HG02870 (cell line): ENCODE measurements at regions not wholly inside any gene's neighbourhood (a gene's known extent, or its start where the extent isn't known, plus 50 kb on each side); places are given as distances from the start of the nearest gene placed in this dataset.

Source experiments
- ATAC-seq: cut with Tn5 transposase; IDR thresholded peaks from one replicate; pipeline ENCODE4 v1.9.1; 2021; ENCODE audit warnings: mild to moderate bottlenecking, moderate library complexity; ENCODE audit not compliant: unreplicated experiment

- ATAC-seq = no peak
Observed at GRCh38 chr10:20993830-20994527, 96.9 kb upstream of the NEBL start.

GRCh38 chr10:20993389-20993788 is 96.3 kb upstream of the NEBL start:
- ATAC-seq = no peak

DNA sequence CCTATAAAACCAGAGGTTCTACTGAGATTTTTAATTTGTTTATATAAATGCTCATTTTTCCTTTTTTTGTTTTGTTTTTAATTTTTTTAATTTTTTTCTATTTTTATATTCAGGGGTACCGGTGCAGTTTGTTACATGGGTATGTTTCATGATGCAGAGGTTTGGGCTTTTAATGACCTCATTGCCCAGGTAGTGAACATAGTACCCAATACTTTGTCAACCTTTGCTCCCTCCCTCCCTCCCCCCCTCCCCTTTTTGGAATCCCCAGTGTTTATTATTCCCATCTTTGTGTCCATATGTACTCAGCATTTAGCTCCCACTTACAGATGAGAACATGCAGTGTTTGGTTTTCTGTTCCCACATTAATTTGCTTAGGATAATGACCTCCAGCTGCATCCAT is 94.4 kb upstream of the NEBL start:
- no peak for ATAC-seq

- no peak for ATAC-seq
Observed at GRCh38 chr10:20990604-20991003, 93.5 kb upstream of the NEBL start.

- ATAC-seq = no peak
Observed at GRCh38 chr10:20988357-20988983, 91.4 kb upstream of the NEBL start.

- ATAC-seq = no peak
Observed at GRCh38 chr10:20986049-20986448, 88.9 kb upstream of the NEBL start.

DNA sequence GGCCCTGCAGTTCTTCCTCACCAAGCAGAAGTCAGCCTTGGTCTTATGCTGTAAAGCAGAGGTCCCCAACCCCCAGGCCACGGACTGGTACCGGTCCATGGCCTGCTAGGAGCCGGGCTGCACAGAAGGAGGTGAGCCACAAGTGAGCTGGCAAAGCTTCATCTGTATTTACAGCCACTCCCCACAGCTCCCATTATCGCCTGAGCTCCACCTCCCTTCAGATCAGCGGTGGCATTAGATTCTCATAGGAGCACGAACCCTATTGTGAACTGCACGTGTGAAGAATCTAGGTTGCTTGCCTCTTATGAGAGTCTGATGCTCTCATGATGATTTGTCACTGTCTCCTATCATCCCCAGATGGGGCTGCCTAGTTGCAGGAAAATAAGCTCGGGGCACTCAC is 87.6 kb upstream of the NEBL start:
- ATAC-seq = no peak

- no peak for ATAC-seq
Observed at GRCh38 chr10:20981419-20981953, 84.4 kb upstream of the NEBL start.

GRCh38 chr10:20978617-20979016 is 81.5 kb upstream of the NEBL start:
- ATAC-seq = no peak

- no peak for ATAC-seq
Observed at GRCh38 chr10:20977300-20977699, 80.2 kb upstream of the NEBL start.

- no peak for ATAC-seq
Observed at GRCh38 chr10:20976891-20977290, 79.8 kb upstream of the NEBL start.

GRCh38 chr10:20976390-20976789 is 79.3 kb upstream of the NEBL start:
- no peak for ATAC-seq

GRCh38 chr10:20975236-20975635 is 78.1 kb upstream of the NEBL start:
- no peak for ATAC-seq

GRCh38 chr10:20972925-20973324 is 75.8 kb upstream of the NEBL start:
- ATAC-seq = no peak

DNA sequence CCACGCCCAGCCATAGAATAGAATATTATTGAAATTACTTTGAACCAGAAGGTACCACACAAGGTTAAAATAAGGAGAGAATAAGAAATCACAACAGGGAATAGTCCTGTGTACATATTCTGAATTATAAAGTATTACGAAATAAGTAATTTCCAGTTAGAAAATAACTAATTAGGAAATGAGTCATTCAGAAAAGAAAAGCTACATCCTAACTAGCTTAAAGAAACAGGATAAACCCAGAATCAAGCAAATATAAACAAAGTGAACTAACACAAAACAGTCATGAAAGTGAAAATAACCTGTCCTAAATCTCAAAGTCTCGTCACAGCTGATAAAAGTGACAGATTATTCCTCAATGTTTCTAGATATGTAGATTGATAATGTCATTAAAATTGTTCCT is 74.8 kb upstream of the NEBL start:
- ATAC-seq = no peak

DNA sequence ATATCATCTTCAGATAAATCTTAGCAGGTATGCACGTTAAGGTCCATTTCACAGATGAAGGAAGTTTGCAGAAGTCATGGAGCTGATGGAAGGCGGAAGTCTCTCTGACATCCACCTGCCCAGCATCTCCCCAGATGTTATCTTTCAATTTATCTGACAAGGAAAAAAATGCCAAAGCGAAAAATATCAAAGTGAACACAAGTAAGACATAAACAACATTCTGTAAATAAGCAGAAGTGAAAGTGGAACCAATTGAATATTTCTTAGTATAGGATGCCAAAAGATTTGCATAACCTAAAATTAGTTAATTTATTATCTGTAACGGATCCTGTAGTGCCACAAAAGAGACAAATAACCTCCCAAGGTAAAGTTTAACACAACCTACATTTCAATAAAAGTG is 73.6 kb upstream of the NEBL start:
- peak; percentile 97 for ATAC-seq

- no peak for ATAC-seq
Observed at GRCh38 chr10:20970044-20970443, 72.9 kb upstream of the NEBL start.

DNA sequence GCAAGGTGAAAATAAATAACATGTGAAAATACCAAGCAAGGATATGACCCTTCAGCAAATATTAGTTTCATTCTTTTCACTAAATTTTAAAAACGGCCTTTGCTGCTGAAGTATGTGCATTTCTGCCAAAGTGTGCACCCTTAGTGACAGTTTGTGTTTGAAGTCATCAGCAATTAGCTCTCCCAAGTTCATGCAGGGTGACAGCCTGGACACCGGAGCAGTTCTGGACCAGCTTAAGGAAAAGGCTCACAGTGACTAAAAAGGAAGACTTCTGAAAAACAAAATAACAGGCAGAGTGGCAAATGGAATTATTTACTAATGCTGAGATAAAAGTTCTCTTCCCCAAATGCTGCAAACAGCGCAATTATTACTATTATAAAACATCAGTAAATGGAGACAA is 69.3 kb upstream of the NEBL start:
- no peak for ATAC-seq

GRCh38 chr10:20963721-20964595 is 66.8 kb upstream of the NEBL start:
- no peak for ATAC-seq

DNA sequence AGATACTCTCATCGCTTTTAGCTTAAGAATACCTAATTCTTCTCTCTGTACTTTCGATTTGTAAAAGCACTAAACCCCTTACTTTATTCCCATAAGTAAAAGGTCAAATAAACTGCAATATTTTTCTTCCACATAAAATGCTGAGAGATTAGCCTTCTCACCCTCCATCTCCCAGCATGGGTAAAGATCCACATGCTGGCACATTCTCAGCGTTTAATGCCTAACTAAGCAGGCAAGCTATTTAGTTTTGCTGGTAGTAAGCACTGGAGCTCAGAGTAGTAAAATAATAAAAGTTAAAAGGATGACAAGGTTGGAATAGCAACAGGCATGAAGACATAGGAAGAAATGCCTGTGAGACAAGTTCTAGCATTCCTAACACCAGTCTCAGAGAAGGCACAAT is 65.9 kb upstream of the NEBL start:
- no peak for ATAC-seq

GRCh38 chr10:20962165-20962564 is 65.1 kb upstream of the NEBL start:
- no peak for ATAC-seq

DNA sequence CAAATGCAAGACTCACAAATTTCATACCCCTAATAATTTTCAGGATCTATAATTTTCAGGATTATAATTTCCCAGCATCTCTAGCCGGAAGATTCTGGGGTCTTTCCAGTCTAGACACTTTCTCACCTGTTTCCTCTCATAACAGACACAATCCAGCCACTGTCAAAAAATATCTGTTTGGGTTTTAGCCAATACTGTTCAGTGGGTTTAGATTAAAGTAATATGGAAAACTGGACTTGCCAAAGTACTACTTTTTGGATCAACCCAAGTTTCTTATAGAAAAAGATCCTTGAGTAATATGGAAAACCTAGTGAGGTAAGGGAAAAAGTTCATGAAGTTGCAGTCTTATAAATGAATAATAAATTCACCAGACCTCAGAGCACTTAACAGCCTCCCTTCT is 62.1 kb upstream of the NEBL start:
- no peak for ATAC-seq
